Aorta (tissue), 5 donors: ENCODE measurements at regions not wholly inside any gene's neighbourhood (a gene's known extent, or its start where the extent isn't known, plus 50 kb on each side); places are given as distances from the start of the nearest gene placed in this dataset.
"Not testable (repeated sequence)": the region's sequence is repeated elsewhere in the genome, so short reads cannot be mapped to it uniquely, and the experiment has no call there.

Experiments
- ATAC-seq: fragments of 200-7000 bp; cut with Tn5 transposase; one replicate; pipeline ENCODE4 v1.9.1; 2022; ENCODE audit warnings: moderate library complexity; ENCODE audit not compliant: low FRiP score
- DNase-seq, 2 donors: peaks; one replicate each; pipeline ENCODE4 v3.0.0-alpha.2; 2020
- H3K27ac ChIP-seq, 2 donors: one replicate each; pipeline ENCODE4 v1.5.1; 2013; ENCODE audit warnings: low read length in 2 of 2, mild to moderate bottlenecking in 2 of 2, moderate library complexity in 2 of 2, control low read depth in 1 of 2, inconsistent platforms in 1 of 2, low read depth in 1 of 2
- H3K27me3 ChIP-seq, 2 donors: one replicate each; pipeline ENCODE4 v1.6.1; 2013; ENCODE audit warnings: control low read depth in 1 of 2, low read length in 1 of 2, mild to moderate bottlenecking in 1 of 2, moderate library complexity in 1 of 2; ENCODE audit not compliant: insufficient read depth in 2 of 2, control insufficient read depth in 1 of 2
- H3K36me3 ChIP-seq, 2 donors: one replicate each; pipeline ENCODE4 v1.6.1; 2013; ENCODE audit warnings: control low read depth in 1 of 2, low read length in 1 of 2, mild to moderate bottlenecking in 1 of 2; ENCODE audit not compliant: insufficient read depth in 2 of 2, control insufficient read depth in 1 of 2
- H3K4me1 ChIP-seq, 2 donors: one replicate each; pipeline ENCODE4 v1.6.1; 2013; ENCODE audit warnings: low read length in 2 of 2, control low read depth in 1 of 2, mild to moderate bottlenecking in 1 of 2, moderate library complexity in 1 of 2; ENCODE audit not compliant: insufficient read depth in 2 of 2, control insufficient read depth in 1 of 2
- H3K4me3 ChIP-seq, 2 donors: one replicate each; pipeline ENCODE4 v1.5.1; 2013; ENCODE audit warnings: low read length in 2 of 2, control low read depth in 1 of 2, mild to moderate bottlenecking in 1 of 2
- H3K9me3 ChIP-seq: one replicate; pipeline ENCODE4 v1.6.1; 2013; ENCODE audit warnings: mild to moderate bottlenecking, low read length; ENCODE audit not compliant: control insufficient read depth
- WGBS, 2 donors: extraction: QIAGEN DNeasy Blood & Tissue Kit; methylation state at CpG; one replicate each; pipeline ENCODE4 v1.1.7; 2013; 5-methylcytosine and 5-hydroxymethylcytosine counted together
- intact Hi-C, 2 donors: fragments of 100-400 bp; cut with DNase I; formaldehyde crosslinking; loops; one replicate each; pipeline versions ENCODE4 v1.14.2 to v1.15.0; 2022
- donor health status: healthy with polysubstance abuse.
- donor health status: Bipolar disorder and iron deficiency.
- donor health status: DM: no; HTN: no; CAD: no.
- donor health status: DM: no; HTN: no; CAD: no.
- donor health status: DM: yes; HTN: yes; CAD: no.

DNA sequence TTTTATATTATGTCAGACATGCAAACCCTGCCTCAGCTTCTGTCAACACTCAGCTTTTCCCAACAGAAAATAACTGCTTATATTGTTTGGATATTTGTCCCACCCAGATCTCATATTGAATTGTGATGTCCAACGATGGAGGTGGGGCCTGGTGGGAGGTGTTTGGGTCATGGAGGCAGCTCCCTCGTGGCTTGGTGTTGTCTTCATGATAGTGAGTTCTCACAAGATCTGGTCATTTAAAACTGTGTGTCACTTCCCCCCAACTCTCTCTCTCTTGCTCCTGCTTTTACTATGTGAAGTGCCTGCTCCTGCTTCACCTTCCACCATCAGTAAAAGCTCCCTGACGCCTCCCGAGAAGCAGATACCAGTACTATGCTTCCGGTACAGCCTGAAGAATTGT, 85.8 kb upstream of the KCNMA1 start:
- WGBS, 2 donors: 78 to 84% methylated on average over 5 of the region's 5 CpGs
- no peaks in the 10 kb centered on the region for H3K36me3 ChIP-seq
- DNase-seq: no peak
- H3K4me1 ChIP-seq: no peaks in the 10 kb centered on the region
- H3K27ac ChIP-seq: no peak overlapping the region
- H3K27me3 ChIP-seq: no peaks in the 10 kb centered on the region
- no peak for ATAC-seq
- no peak overlapping the region for H3K4me3 ChIP-seq
- intact Hi-C loops: no loop called here
- no peaks in the 10 kb centered on the region for H3K9me3 ChIP-seq

DNA sequence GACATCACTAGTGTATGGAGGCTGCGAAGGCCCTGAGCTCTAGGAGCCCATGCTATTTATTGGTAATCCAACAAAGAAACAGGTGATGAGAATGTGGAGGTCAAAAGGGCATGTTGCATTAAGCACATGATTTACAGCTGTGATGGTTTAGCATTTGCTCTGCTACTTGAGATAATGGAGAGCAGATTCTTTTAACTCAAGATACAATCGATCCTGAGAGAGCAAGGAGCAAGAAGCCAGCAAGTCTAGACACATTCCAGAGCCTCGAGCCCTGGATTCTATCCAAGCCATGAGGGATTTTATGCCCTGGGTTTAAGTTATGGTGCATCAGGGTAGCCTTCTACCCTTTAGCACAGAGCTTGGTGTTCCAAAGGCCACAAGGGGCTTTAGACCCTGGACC, 85.3 kb upstream of the KCNMA1 start:
- H3K9me3 ChIP-seq, H3K36me3 ChIP-seq, ATAC-seq, intact Hi-C loops, H3K4me3 ChIP-seq, DNase-seq, H3K4me1 ChIP-seq, H3K27ac ChIP-seq, H3K27me3 ChIP-seq: not testable (repeated sequence)
- 35% methylated on average over 3 of the region's 3 CpGs for WGBS, 2 donors

DNA sequence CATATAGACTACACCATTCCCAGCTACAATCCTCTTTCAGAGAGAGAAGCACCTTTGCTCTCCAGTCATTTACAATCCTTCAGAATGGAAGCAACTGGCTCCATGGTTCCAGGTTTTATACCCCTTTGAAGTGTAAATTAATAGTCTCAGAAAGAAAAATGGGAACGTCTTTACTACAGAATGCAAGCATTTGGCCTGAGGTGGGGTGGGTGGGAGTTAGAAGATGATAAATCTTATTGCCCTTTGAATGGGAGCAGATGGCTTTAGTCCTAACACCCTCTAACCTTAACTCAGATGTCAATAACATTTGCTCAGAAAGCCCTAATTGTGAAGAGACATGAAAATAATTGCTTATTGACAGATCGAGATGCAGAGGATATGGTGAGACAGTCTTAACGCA, 84.2 kb upstream of the KCNMA1 start:
- no peak overlapping the region for H3K27ac ChIP-seq
- no peaks in the 10 kb centered on the region for H3K9me3 ChIP-seq
- H3K4me3 ChIP-seq: no peak overlapping the region
- 97 to 99% methylated on average over 3 of the region's 3 CpGs for WGBS, 2 donors
- H3K36me3 ChIP-seq: no peaks in the 10 kb centered on the region
- no peaks in the 10 kb centered on the region for H3K27me3 ChIP-seq
- no peak for DNase-seq
- H3K4me1 ChIP-seq: no peaks in the 10 kb centered on the region
- intact Hi-C loops: no loop called here
- no peak for ATAC-seq

DNA sequence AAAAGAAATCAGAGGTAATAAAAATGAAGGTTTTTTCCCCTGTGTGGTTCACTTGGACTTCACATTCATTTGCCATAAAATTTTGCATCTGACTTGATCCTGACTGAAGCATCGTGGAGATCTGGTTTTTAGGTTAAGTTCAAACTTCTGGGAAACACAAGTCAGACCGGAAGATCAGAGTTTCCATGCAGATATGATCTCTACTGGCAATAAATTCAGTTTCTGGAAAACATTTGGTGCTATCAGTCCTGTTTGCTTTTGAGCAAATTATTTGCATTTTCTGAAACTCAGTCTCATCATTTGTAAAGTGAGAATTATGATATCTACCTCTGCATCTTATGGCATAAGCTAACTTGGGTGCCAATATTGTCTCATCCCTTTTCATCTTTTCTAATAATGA, 81.3 kb upstream of the KCNMA1 start:
- WGBS, 2 donors: 79 to 84% methylated on average over 2 of the region's 2 CpGs
- Histone ChIP-seq H3K4me3 (no peak overlapping the region), H3K36me3 (no peaks in the 10 kb centered on the region), H3K27me3 (no peaks in the 10 kb centered on the region), H3K9me3 (no peaks in the 10 kb centered on the region), H3K4me1 (no peaks in the 10 kb centered on the region), H3K27ac (no peak overlapping the region)
- intact Hi-C loops: loop anchor here (2.0 to 5.0 kb wide), 2 partner anchors 38 kb away; no protein-coding TSS in a partner anchor
- ATAC-seq (no peak), DNase-seq (no peak)

DNA sequence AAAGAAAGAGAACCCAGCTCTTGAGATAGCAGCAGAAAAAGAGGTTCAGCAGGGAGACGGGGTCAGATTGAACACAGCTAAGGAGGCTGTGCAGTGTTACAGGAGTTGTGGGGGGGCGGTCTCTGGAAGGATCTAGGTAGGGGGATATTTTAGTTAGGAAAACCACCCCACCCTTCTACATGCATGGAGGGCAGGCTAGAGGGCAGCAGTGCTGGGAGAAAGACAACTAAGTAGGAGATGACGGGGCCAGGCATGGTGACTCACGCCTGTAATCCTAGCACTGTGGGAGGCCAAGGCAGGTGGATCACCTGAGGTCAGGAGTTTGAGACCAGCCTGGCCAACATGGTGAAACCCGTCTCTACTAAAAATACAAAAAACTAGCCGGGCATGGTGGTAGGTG, 80.7 kb upstream of the KCNMA1 start:
- not testable (repeated sequence) for H3K36me3 ChIP-seq, H3K27ac ChIP-seq, H3K9me3 ChIP-seq, H3K4me3 ChIP-seq, DNase-seq, H3K4me1 ChIP-seq, H3K27me3 ChIP-seq, ATAC-seq
- WGBS, 2 donors: 80 to 83% methylated on average over 6 of the region's 6 CpGs
- intact Hi-C loops: loop anchor here (2.0 to 5.0 kb wide), 2 partner anchors 38 to 39 kb away; no protein-coding TSS in a partner anchor

DNA sequence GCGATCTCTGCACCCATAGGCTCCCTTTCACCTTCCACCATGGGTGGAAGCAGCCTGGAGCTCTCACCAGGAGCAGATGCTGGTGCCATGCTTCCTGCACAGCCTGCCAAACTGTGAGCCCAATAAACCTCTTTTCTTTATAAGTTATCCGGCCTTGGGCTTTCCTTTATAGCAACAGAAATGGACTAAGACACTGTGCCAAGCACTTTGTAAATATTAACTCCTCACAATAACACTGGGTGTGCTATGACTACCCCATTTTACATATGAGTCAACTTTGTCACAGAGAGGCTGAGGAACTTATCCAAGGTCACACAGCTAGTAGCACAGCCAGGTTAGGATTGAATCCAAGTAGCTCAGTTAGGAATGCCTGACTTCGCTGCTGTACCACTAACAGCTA, 79.7 kb upstream of the KCNMA1 start:
- H3K4me1 ChIP-seq: no peaks in the 10 kb centered on the region
- H3K27ac ChIP-seq: no peak overlapping the region
- ATAC-seq: no peak
- no peak for DNase-seq
- no peaks in the 10 kb centered on the region for H3K9me3 ChIP-seq
- intact Hi-C loops: loop anchor here in 1 of 2 donors (5.0 kb wide), 1 partner anchor 40 kb away; no protein-coding TSS in a partner anchor
- no peak overlapping the region for H3K4me3 ChIP-seq
- H3K36me3 ChIP-seq: no peaks in the 10 kb centered on the region
- 73 to 81% methylated on average over 3 of the region's 3 CpGs for WGBS, 2 donors
- no peaks in the 10 kb centered on the region for H3K27me3 ChIP-seq

DNA sequence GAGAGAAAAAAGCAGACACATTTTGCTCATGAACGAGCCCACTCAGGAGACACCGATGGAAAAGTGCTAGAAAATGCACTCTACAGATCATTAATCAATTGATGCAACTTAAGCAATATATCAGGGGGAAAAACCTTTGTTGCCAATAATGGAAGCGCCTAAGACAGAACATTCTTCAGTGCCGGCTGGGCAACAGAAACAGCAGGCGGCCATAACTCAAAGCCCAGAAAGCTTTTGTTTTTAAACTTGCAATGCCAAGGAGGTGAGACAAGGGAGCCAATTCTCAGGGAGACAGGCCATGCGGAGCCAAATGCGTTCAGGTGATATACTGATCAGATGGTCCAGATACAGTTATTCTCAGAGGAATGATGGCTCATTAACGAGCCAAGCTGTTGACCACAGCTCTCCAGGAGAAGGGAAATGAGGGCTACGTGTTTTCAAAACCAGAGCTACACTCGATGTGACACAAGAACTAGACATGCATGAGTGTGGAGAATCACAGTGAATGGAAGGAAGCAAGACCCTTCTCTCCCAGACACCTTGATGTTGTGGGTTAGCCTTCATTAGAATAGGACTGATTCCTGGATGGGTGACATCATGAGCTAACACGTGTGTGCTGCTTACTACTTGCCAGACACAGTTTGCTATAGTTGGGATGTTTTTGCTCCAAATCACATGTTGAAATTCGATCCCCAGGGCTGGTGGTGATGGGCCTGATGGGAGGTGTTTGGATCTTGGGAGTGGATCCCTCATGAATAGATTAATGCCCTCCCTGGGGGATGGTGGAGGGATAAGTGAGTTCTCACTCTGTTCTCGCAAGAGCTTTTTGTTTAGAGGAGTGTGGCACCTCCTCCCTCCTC, 79.1 kb upstream of the KCNMA1 start:
- Histone ChIP-seq H3K36me3 (no peaks in the 10 kb centered on the region), H3K9me3 (no peaks in the 10 kb centered on the region), H3K4me1 (no peaks in the 10 kb centered on the region), H3K27me3 (no peaks in the 10 kb centered on the region), H3K4me3 (no peak overlapping the region), H3K27ac (no peak overlapping the region)
- ATAC-seq (no peak), DNase-seq (no peak)
- intact Hi-C loops: loop anchor here in 1 of 2 donors (5.0 kb wide), 1 partner anchor 41 kb away; no protein-coding TSS in a partner anchor
- WGBS, 2 donors: 55 to 64% methylated on average over 13 of the region's 13 CpGs

DNA sequence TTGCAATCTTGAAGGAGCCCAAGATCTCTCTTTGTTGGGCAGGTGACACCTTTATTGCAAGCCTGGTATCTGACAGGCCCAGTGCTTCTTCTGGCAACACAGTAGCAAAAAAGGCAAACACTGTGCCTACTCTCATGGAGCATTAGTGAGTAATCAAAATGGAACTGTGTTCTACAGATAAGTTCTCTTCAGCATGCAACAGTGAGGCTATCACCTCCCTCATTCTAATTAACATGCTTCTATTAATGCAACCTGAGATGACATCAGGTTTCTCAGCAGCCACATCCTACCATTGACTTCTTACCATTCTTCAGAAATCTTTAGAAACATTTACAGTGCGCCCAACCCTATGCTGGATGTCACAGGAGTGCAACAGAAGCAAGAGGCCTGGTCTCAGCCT, 77.9 kb upstream of the KCNMA1 start:
- no peak for ATAC-seq
- Histone ChIP-seq H3K36me3 (no peaks in the 10 kb centered on the region), H3K27me3 (no peaks in the 10 kb centered on the region), H3K4me3 (no peak overlapping the region), H3K9me3 (no peaks in the 10 kb centered on the region), H3K27ac (no peak overlapping the region), H3K4me1 (no peaks in the 10 kb centered on the region)
- DNase-seq: no peak
- intact Hi-C loops: loop anchor here in 1 of 2 donors (5.0 kb wide), 1 partner anchor 42 kb away; no protein-coding TSS in a partner anchor
- WGBS, 2 donors: 100% methylated on average over 1 of the region's 1 CpG

DNA sequence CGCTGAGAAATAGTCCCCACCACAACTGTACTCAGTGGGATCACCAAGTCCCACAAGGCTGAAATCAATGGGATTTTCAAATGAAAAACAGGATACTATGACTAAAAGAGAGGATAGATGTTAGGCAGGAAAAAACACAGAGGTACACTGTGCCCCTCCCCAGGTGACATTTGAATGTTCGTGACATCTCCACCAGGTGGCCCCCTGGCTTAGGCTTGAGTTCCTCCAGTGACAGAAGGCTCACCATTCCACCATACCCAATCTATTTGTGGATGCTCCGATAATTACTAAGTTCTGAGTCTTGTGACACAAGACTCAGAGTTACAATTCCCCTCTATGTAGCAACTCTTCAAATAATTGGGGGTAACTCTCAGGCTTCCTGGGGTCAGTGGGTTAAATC, 77.5 kb upstream of the KCNMA1 start:
- intact Hi-C loops: loop anchor here in 1 of 2 donors (5.0 kb wide), 1 partner anchor 42 kb away; no protein-coding TSS in a partner anchor
- Histone ChIP-seq H3K27me3 (no peaks in the 10 kb centered on the region), H3K36me3 (no peaks in the 10 kb centered on the region)

More for the DNA sequence above, 77.5 kb upstream of the KCNMA1 start:
- no peaks in the 10 kb centered on the region for H3K9me3 ChIP-seq
- no peak overlapping the region for H3K4me3 ChIP-seq
- DNase-seq (no peak), ATAC-seq (no peak)
- no peaks in the 10 kb centered on the region for H3K4me1 ChIP-seq
- 90% methylated on average over 3 of the region's 3 CpGs for WGBS, 2 donors
- H3K27ac ChIP-seq: no peak overlapping the region
